HG03460 (cell line): ENCODE measurements at regions not wholly inside any gene's neighbourhood (a gene's known extent, or its start where the extent isn't known, plus 50 kb on each side); places are given as distances from the start of the nearest gene placed in this dataset.
"Not testable (repeated sequence)": the region's sequence is repeated elsewhere in the genome, so short reads cannot be mapped to it uniquely, and the experiment has no call there.

Experiments
- ATAC-seq: cut with Tn5 transposase; IDR thresholded peaks from one replicate; pipeline ENCODE4 v1.9.1; 2021; ENCODE audit not compliant: unreplicated experiment

DNA sequence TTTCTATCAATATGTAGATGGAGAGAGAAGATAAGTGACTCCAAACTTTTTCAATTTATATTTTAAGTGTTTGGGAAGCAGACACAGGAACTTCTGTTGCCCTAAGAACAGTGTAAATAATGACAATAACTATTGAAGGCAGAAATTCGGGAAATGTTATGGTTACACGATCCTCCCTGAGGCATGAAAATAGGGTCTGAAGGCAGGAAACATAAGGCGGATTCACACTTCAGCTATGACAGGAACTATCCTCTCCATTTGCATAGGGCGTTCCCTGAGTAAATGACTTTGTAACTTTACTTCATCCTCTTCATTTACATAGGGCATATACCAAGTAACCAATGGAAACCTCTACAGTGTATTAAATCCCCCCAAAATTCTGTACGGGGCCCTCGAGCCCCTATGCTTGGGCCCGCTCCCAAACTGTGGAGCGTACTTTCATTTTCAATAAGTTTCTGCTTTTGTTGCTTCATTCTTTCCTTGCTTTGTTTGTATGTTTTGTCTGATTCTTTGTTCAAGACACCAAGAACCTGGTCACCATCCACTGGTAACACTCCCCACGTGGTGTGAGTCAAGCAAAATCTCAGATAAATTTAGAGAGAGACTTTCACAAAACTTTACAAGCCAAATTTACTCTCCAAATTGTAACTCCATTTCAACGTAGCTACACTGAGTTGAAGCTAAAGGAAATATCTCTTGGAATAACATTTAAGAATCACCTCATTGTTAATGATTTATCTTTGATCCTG is 2504.3 kb downstream of the ARAP2 start:
- ATAC-seq = no peak

- ATAC-seq = not testable (repeated sequence)
Observed at GRCh38 chr4:33740871-33741270, 2503.4 kb downstream of the ARAP2 start.

- no peak for ATAC-seq
Observed at GRCh38 chr4:33746979-33747378, 2497.3 kb downstream of the ARAP2 start.

GRCh38 chr4:33751050-33751449 is 2493.3 kb downstream of the ARAP2 start:
- no peak for ATAC-seq

DNA sequence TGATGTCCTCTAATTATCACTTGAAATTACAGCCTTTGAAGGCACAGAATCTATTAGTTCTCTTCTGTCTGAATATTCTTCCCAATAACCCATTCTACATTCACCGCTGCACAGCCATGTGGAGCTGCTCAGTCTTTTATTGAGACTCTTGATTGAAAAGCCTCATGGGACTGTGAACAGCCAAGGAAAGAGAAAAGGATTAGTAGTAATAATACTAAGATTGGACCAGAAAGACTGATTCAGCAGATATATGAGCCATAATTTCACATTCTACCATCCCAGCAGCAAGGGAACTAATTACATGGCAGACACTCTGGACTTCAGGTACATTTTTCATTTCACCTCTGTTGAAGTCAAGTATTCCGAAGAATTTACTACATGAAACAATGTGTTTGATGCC is 2471.7 kb downstream of the ARAP2 start:
- ATAC-seq = no peak

- ATAC-seq = no peak
Observed at GRCh38 chr4:33780952-33781791, 2463.1 kb downstream of the ARAP2 start.

DNA sequence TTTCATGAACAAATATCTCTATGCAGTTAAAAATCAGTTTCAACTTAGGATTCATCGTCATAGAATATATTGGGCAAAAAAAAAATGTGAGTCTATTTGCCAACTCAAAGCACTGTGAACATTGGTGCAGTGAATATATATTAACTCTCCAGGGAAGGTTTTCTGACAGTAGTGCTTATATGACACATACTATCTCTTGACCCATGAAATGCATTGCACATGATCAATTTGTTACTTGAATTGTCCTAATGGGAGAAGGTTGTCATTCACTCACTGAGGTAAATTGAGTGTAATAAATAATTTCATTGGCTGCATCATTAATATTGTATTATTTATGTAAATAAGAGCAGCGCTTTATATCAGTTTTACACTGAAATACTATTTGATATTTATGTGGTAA is 2458.5 kb downstream of the ARAP2 start:
- no peak for ATAC-seq

- ATAC-seq = no peak
Observed at GRCh38 chr4:33802578-33802977, 2441.7 kb downstream of the ARAP2 start.

DNA sequence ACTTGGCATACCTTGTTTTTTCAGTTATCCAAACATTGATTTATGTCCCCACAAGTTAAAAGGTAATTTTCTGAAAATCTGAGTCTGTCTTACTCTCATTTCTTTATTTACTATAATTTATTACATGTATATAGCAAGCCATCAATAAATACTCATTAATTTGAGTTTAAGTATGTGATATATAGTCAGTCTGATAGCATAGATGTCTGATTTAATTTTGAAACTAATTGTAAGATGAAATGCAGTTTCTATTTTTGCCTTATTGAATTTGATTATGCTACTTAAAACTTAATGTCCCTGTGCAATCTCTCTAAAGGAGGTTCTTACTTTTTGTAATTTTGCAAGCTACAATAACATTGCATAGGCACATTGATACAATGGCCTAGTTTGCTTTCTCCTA is 2418.6 kb downstream of the ARAP2 start:
- no peak for ATAC-seq

GRCh38 chr4:33829356-33829755 is 2415.0 kb downstream of the ARAP2 start:
- ATAC-seq = not testable (repeated sequence)

- ATAC-seq = no peak
Observed at GRCh38 chr4:33831442-33832066, 2412.8 kb downstream of the ARAP2 start.

DNA sequence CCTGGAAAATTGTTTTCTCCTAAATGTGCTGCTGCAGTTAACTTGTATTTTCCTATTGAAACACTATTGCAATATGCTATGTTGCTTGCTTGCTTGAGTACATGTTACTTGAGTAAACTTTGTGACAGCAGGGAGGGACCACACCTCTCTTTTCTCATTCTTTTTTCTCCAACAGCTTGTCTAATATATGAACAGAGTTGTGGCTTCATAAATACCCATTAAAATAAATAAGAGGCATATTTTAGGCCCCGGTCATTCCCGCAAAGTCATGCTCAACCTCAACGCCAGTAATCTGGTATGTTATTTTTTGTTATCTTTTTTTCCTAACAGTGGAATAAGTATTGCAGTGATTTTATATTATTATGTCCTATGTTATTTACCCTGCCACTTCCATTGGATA is 2408.6 kb downstream of the ARAP2 start:
- not testable (repeated sequence) for ATAC-seq

DNA sequence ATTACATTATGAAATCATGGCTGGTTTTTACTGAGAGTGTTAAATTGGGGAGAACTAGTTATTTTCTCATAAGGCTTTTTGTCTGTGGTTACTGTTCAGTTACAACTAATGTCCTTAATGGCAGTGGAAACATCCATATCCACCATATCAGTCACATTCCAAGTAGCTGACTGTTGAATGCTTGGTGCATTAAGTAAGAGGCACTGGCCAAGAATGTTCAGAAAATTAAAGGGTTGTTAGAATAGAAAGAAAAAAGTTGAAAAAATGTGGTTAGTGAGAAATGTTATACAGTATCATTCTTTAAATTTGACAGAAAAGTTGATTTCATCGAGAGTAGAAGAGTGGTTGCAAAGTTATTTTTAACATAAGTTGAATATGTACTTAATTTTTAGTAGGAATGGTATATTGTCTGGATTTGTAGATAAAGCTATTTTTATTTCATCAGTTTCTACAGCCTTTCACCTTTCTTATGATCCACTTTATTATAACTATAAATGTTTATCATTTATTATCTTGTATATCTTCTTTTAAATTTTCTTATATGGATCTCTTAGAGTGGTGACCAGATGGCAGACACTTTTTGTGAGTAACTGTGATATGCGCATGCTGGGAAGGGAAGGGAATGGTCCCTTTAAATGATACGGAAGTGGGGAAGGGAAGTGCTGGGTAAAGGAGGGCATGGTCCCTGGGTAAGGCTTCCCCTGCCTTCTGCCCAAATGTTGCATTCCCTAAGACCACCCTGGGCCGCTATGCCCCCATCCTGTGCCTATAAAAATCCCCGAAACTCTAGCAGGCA is 2407.1 kb downstream of the ARAP2 start:
- ATAC-seq = no peak

DNA sequence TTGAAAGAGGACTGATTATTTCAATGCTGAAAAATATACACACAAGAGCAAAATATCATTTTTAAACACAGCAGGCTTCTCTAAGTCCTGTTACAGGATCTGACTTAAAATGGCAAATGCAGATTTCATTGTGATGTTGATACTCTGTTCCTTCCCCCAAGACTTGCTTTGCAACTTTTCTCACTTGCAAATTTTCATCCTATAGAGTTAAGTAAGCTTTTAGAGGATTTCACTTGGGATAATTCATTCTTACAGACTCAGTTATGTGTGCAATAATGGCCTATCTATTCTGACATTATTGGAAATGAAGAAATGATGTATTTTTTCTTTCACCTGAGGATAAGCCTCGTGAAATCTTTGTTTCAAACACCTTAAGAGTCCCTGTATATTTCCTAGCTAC is 2403.2 kb downstream of the ARAP2 start:
- ATAC-seq = no peak

DNA sequence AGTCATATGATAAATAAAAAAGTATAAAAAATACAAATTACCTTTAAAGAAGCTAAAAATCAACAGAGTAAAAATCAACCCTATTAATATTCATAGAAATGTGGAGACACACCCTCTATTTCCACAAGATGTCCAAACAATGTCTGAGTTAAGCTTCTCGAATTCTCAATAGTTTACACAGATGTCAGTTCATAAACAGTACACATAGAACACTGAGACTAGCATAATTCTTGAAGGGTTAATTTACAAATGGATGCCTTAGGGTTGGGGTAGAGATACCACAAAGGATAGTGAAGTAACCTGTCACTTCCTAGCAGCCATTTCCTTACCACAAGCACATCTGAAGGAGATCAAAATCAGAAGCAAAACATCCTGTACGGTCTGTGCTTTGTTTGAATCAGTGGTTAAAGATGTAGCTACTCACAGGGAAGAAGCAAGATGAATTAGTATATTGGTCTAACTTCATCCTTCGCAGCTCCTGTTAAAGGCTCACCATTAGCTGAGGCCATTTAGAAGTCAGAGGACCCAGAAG is 2393.9 kb downstream of the ARAP2 start:
- no peak for ATAC-seq

- not testable (repeated sequence) for ATAC-seq
Observed at GRCh38 chr4:33853670-33854069, 2390.6 kb downstream of the ARAP2 start.

DNA sequence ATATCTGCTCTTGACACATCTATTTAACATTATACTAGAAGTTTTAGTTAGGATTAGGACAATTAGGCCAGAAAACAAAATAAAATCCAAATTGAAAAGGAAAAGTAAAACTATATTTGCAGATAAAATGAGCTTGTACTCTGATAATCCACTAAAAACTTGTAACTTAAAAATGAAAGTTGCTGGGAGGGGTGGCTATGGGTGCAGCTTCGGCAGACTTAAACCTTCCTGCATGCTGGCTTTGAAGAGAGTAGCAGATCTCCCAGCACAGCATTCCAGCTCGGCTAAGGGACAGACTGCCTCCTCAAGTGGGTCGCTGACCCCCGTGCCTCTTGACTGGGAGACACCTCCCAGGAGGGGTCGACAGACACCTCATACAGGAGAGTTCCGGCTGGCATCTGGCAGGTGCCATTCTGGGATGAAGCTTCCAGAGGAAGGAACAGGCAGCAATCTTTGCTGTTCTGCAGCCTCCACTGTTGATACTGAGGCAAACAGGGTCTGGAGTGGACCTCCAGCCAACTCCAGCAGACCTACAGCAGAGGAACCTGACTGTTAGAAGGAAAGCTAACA is 2379.9 kb downstream of the ARAP2 start:
- no peak for ATAC-seq

- no peak for ATAC-seq
Observed at GRCh38 chr4:33873791-33874190, 2370.5 kb downstream of the ARAP2 start.

DNA sequence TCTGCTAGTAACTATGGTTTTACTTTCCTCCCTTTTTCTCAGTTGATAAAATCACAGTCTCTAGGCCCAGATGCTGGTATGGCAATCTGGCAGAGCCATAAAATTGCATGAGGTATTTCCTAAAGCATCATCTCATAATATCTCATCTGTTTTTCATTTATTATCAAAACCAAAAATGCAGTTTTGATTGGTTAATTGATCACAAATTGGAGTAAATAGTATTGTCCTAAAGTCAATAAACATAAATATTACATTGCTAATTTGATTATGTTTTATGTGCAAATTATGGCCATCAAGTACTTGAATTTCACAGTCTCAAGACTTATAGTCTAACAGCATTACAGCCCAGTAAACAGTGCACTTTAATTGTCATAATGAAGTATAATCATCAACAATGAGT is 2365.6 kb downstream of the ARAP2 start:
- no peak for ATAC-seq

DNA sequence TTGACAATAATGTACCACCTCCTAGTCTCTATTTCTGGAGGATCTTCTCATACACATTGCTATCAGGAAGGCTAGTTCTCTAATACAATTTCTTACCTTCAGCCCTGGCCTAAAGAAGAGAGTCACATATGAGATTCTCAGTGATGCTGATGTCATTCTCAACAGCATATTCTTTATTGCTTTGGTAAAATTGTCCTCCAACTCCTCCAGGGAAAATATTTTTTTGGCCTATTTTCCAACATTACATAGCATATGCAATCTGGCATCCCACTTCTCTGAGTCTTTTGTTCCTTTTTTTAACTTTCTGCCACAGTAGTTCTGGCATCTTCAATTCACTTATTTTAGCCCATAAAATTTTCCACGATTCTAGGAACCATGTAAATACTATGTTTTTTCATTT is 2363.1 kb downstream of the ARAP2 start:
- ATAC-seq = no peak
